HepG2 (cell line): ENCODE measurements at regions not wholly inside any gene's neighbourhood (a gene's known extent, or its start where the extent isn't known, plus 50 kb on each side); places are given as distances from the start of the nearest gene placed in this dataset.

ENCODE experiments used
- ATAC-seq: fragments of 200-7000 bp; cut with Tn5 transposase; 3 replicates; pipeline ENCODE4 v1.9.1; 2020; ENCODE audit warnings: mild to moderate bottlenecking, moderate library complexity
- BruUV-seq: library from RNA; stranded (reverse); fragments of 400-500 nt; replicated peaks from 2 replicates; lab custom pipeline; 2021; lab: Mats Ljungman, UMichigan
- CTCF ChIA-PET: fragments of 300-600 bp; formaldehyde crosslinking; extraction: SDS; loops from one replicate; lab custom pipeline; 2021; ENCODE audit warnings: low total read pairs, inconsistent platforms, low intra/inter-chr PET ratio; lab: Yijun Ruan, JAX
- POLR2A ChIA-PET: fragments of 350-600 bp; sonication (Branson Sonifier 250); formaldehyde crosslinking; loops from one replicate; lab custom pipeline; 2020; ENCODE audit warnings: antibody characterized with exemption, inconsistent platforms; lab: Yijun Ruan, JAX
- DNase-seq: peaks from one replicate; pipeline ENCODE4 v3.0.0-alpha.2; 2015; ENCODE audit warnings: low spot score
- FAIRE-seq: peaks from 3 replicates; lab custom pipeline; 2011; peaks lifted over from hg19 to GRCh38; lab: Jason Lieb, UNC
- H2AFZ ChIP-seq: one replicate; pipeline ENCODE4 v1.6.1; 2011; ENCODE audit warnings: low read length, inconsistent platforms
- H3K27ac ChIP-seq: fragments of 300-600 bp; 3 replicates; pipeline ENCODE4 v1.8.0; 2011; ENCODE audit warnings: mixed run types, mild to moderate bottlenecking, mixed read lengths, low read length, inconsistent platforms; ENCODE audit not compliant: insufficient read depth; ENCODE audit errors: extremely low read length
- H3K27me3 ChIP-seq, 2 experiments: fragments of 200-600 bp in 1 of 2; 2 replicates in 1 of 2; 3 replicates in 1 of 2; pipeline versions ENCODE4 v1.6.0 to v1.8.0; 2011; ENCODE audit warnings: low read length in 2 of 2, mild to moderate bottlenecking in 2 of 2, moderate library complexity in 2 of 2, inconsistent platforms in 1 of 2; ENCODE audit not compliant: insufficient read depth in 2 of 2, control insufficient read depth in 1 of 2
- H3K36me3 ChIP-seq, 2 experiments: fragments of 200-600 bp in 1 of 2; replicated peaks in 1 of 2; 2 replicates in 1 of 2; 3 replicates in 1 of 2; pipeline versions ENCODE4 v1.5.1 to v1.8.0; 2011; ENCODE audit warnings: low read length in 2 of 2, inconsistent platforms in 1 of 2; ENCODE audit not compliant: insufficient read depth in 2 of 2, control insufficient read depth in 1 of 2
- H3K4me1 ChIP-seq: 2 replicates; pipeline ENCODE4 v1.5.1; 2012; ENCODE audit warnings: low read length, inconsistent platforms; ENCODE audit not compliant: insufficient read depth
- H3K4me2 ChIP-seq: 2 replicates; pipeline ENCODE4 v1.6.0; 2011; ENCODE audit warnings: low read depth, low read length, inconsistent platforms
- H3K4me3 ChIP-seq, 3 experiments: fragments of 200-600 bp in 1 of 3; sonication (generic), shearing (Covaris generic) in 1 of 3; replicated peaks in 1 of 3; 2 replicates each; pipeline ENCODE4 v1.5.1; 2011 to 2016; ENCODE audit warnings: low read length in 3 of 3, inconsistent platforms in 2 of 3, low read depth in 2 of 3, mild to moderate bottlenecking in 2 of 3, control low read depth in 1 of 3, mixed read lengths in 1 of 3; ENCODE audit not compliant: insufficient read depth in 1 of 3
- H3K79me2 ChIP-seq: one replicate; pipeline ENCODE4 v1.6.1; 2011; ENCODE audit warnings: low read length, inconsistent platforms; ENCODE audit not compliant: insufficient read depth
- H3K9ac ChIP-seq: 2 replicates; pipeline ENCODE4 v1.6.0; 2011; ENCODE audit warnings: mild to moderate bottlenecking, low read depth, low read length, inconsistent platforms; ENCODE audit not compliant: insufficient read depth
- H3K9me3 ChIP-seq: 2 replicates; pipeline ENCODE4 v1.5.1; 2012; ENCODE audit warnings: mild to moderate bottlenecking, low read length
- H4K20me1 ChIP-seq: 2 replicates; pipeline ENCODE4 v1.6.0; 2011; ENCODE audit warnings: inconsistent platforms, mild to moderate bottlenecking, low read length, moderate library complexity; ENCODE audit not compliant: insufficient read depth
- BATF2 ChIP-seq: sonication (generic); formaldehyde crosslinking; IDR thresholded peaks from 2 replicates; pipeline ENCODE4 v1.8.0; 2022; ENCODE audit warnings: mild to moderate bottlenecking, missing genetic modification reagents, moderate library complexity
- KLF15 ChIP-seq: sonication (generic); formaldehyde crosslinking; IDR thresholded peaks from 2 replicates; pipeline ENCODE4 v1.8.1; 2023; ENCODE audit warnings: borderline replicate concordance, mild to moderate bottlenecking, inconsistent platforms, missing genetic modification reagents, mixed read lengths
- MXD1 ChIP-seq: sonication (generic); formaldehyde crosslinking; IDR thresholded peaks from 2 replicates; pipeline ENCODE4 v1.4.0; 2020; ENCODE audit warnings: mild to moderate bottlenecking, missing genetic modification reagents
- ZBTB26 ChIP-seq: IDR thresholded peaks from 2 replicates; pipeline ENCODE4 v1.6.1; 2016; ENCODE audit warnings: missing compliant biosample characterization, missing genetic modification reagents, borderline replicate concordance
- ZFX ChIP-seq: sonication (generic); formaldehyde crosslinking; IDR thresholded peaks from 2 replicates; pipeline ENCODE4 v1.4.0; 2020; ENCODE audit warnings: mild to moderate bottlenecking, low read depth, missing genetic modification reagents, moderate library complexity
- WGBS: methylation state at CpG from one replicate; pipeline ENCODE4 v1.1.6; 2017; ENCODE audit warnings: low lambda C conversion rate; 5-methylcytosine and 5-hydroxymethylcytosine counted together
- in situ Hi-C: cut with HindIII; loops from 2 replicates; pipeline ENCODE4 v1.10.0; 2017; ENCODE audit warnings: low pct_unique_long_range_greater_than_20kb; ENCODE audit not compliant: extremely low pct_ligation_motif_present
- intact Hi-C: fragments of 100-400 bp; cut with micrococcal nuclease; formaldehyde crosslinking; loops from one replicate; pipeline ENCODE4 v1.10.0; 2022; ENCODE audit not compliant: unreplicated experiment

GRCh38 chr3:146838221-146838620 lies 233.1 kb upstream of the PLSCR5 start:
- ChIA-PET CTCF (no interaction called here), POLR2A (no interaction called here)
- no peaks in the 10 kb centered on the region for H3K36me3 ChIP-seq
- peak overlapping the region; percentile 7 for H2AFZ ChIP-seq
- H3K4me2 ChIP-seq: no peak overlapping the region
- TF ChIP-seq ZFX (CRISPR knock-in tag): no peak
- H3K27me3 ChIP-seq: no peaks in the 10 kb centered on the region
- no peak overlapping the region for H3K27ac ChIP-seq
- FAIRE-seq (no peak), DNase-seq (no peak), ATAC-seq (no peak)
- no peaks in the 10 kb centered on the region for H3K4me1 ChIP-seq
- BruUV-seq: no TSS peak
- in situ Hi-C loops (no loop called here), intact Hi-C loops (no loop called here)
- H3K9me3 ChIP-seq: no peaks in the 10 kb centered on the region
- H3K79me2 ChIP-seq: no peaks in the 10 kb centered on the region
- no peak overlapping the region for H3K4me3 ChIP-seq
- H4K20me1 ChIP-seq: no peaks in the 10 kb centered on the region
- no peak overlapping the region for H3K9ac ChIP-seq
- 2% methylated on average over 3 of the region's 3 CpGs for WGBS

- ChIA-PET POLR2A (no interaction called here), CTCF (no interaction called here)
- Histone ChIP-seq H2AFZ (no peak overlapping the region), H3K79me2 (no peaks in the 10 kb centered on the region), H3K27ac (no peak overlapping the region), H3K9me3 (no peaks in the 10 kb centered on the region), H3K9ac (no peak overlapping the region), H3K4me3 (no peak overlapping the region), H3K4me1 (no peaks in the 10 kb centered on the region), H3K27me3 (no peaks in the 10 kb centered on the region), H3K4me2 (no peak overlapping the region), H4K20me1 (no peaks in the 10 kb centered on the region), H3K36me3 (no peaks in the 10 kb centered on the region)
- ATAC-seq: no peak
- no peak for DNase-seq
- TF ChIP-seq MXD1 (CRISPR knock-in tag) (no peak), BATF2 (CRISPR knock-in tag) (no peak), KLF15 (no peak), ZBTB26 (CRISPR knock-in tag) (no peak)
- FAIRE-seq: no peak
- intact Hi-C loops (no loop called here), in situ Hi-C loops (no loop called here)
- no TSS peak for BruUV-seq
Observed at GRCh38 chr3:146834917-146835316, 229.8 kb upstream of the PLSCR5 start.
